Upper lobe of left lung (tissue), 6 donors: ENCODE measurements at regions not wholly inside any gene's neighbourhood (a gene's known extent, or its start where the extent isn't known, plus 50 kb on each side); places are given as distances from the start of the nearest gene placed in this dataset.

Experiments
- ATAC-seq, 2 donors: fragments of 200-7000 bp; cut with Tn5 transposase; one replicate each; pipeline ENCODE4 v1.9.1; 2022; ENCODE audit warnings: mild to moderate bottlenecking in 2 of 2, moderate library complexity in 2 of 2; ENCODE audit not compliant: low FRiP score in 2 of 2
- DNase-seq, 2 donors: peaks; one replicate each; pipeline ENCODE4 v3.0.0-alpha.2; 2019 to 2020
- H3K27ac ChIP-seq, 4 donors: fragments of 200-600 bp; sonication (generic); one replicate each; pipeline ENCODE4 v1.5.1; 2016 to 2019
- H3K27me3 ChIP-seq, 4 donors: fragments of 200-600 bp; sonication (generic); one replicate each; pipeline ENCODE4 v1.5.1; 2017 to 2019
- H3K36me3 ChIP-seq, 4 donors: fragments of 200-600 bp; sonication (generic); one replicate each; pipeline ENCODE4 v1.5.1; 2016 to 2019
- H3K4me1 ChIP-seq, 4 donors: fragments of 200-600 bp; sonication (generic); one replicate each; pipeline ENCODE4 v1.5.1; 2018 to 2019
- H3K4me3 ChIP-seq, 4 donors: fragments of 200-600 bp; sonication (generic); one replicate each; pipeline ENCODE4 v1.5.1; 2017 to 2019; ENCODE audit warnings: mild to moderate bottlenecking in 2 of 4, moderate library complexity in 1 of 4
- H3K9me3 ChIP-seq, 4 donors: fragments of 200-600 bp; sonication (generic); one replicate each; pipeline ENCODE4 v1.5.1; 2018 to 2019
- CTCF ChIP-seq, 6 experiments: fragments of 450-650 bp in 4 of 6; fragments of 200-600 bp in 2 of 6; sonication (generic) in 2 of 6; IDR thresholded peaks; one replicate each; pipeline ENCODE4 v1.5.1; 2016 to 2019; ENCODE audit warnings: antibody characterized with exemption in 6 of 6
- EP300 ChIP-seq, 4 donors: sonication (generic); formaldehyde crosslinking; IDR thresholded peaks; one replicate each; pipeline ENCODE4 v1.5.1; 2017; ENCODE audit warnings: antibody characterized with exemption in 4 of 4, control low read depth in 2 of 4
- POLR2A ChIP-seq, 4 donors: fragments of 450-650 bp; IDR thresholded peaks; one replicate each; pipeline ENCODE4 v1.5.1; 2016 to 2017; ENCODE audit warnings: antibody characterized with exemption in 4 of 4, mild to moderate bottlenecking in 2 of 4
- POLR2AphosphoS5 ChIP-seq, 2 donors: sonication (generic); formaldehyde crosslinking; IDR thresholded peaks; one replicate each; pipeline ENCODE4 v1.5.1; 2017; ENCODE audit warnings: antibody characterized with exemption in 2 of 2
- WGBS, 2 donors: methylation state at CpG; one replicate each; pipeline ENCODE4 v1.1.5; 2017 to 2018; 5-methylcytosine and 5-hydroxymethylcytosine counted together
- donor health status: DM: no; HTN: no; CAD: no; lungs with moderate emphysema.
- donor health status: DM: no; HTN: yes; CAD: no; lungs with severe emphysema.

GRCh38 chr18:46262856-46263255, 158.7 kb downstream of the HAUS1 start:
- no peaks in the 10 kb centered on the region for H3K27me3 ChIP-seq
- ATAC-seq = no peak
- peaks cover 0 to 28% (median 3%) of the 10 kb centered on the region in 4 donors for H3K36me3 ChIP-seq
- peaks cover 8 to 20% (median 12%) of the 10 kb centered on the region in 4 donors for H3K4me1 ChIP-seq
- no peak for DNase-seq
- H3K27ac ChIP-seq = no peak overlapping the region
- H3K9me3 ChIP-seq = no peaks in the 10 kb centered on the region
- WGBS, 2 donors = 78 to 88% methylated on average over 4 of the region's 4 CpGs
- H3K4me3 ChIP-seq = no peak overlapping the region
- TF ChIP-seq CTCF (IDR thresholded peaks at IDR 0.05) = no peak
- no peak for TF ChIP-seq POLR2A (IDR thresholded peaks at IDR 0.05)
- no peak for TF ChIP-seq POLR2AphosphoS5 (IDR thresholded peaks at IDR 0.05)
- no peak for TF ChIP-seq EP300 (IDR thresholded peaks at IDR 0.05)

DNA sequence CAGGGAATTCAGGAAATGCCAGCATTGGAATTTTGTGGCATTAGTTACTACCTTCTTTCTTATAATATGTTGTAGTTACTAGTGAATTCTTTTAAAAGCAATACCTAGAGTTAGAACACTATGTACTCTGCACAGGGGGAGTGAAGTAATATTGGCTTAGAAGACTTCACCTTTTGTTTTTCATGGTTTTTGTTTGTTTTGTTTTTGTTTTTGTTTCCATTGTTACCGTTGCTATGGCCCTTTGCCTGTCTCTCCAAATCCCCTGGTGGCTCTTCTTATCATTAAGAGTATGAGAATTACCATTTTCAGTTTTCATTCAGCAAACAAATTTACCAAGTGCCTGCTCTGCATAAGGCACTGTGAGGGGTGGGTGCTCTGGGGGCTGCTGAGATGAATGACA, 160.1 kb downstream of the HAUS1 start:
- peaks cover 8 to 20% (median 12%) of the 10 kb centered on the region in 4 donors for H3K4me1 ChIP-seq
- no peak overlapping the region for H3K27ac ChIP-seq
- TF ChIP-seq CTCF (IDR thresholded peaks at IDR 0.05) (no peak), POLR2A (IDR thresholded peaks at IDR 0.05) (no peak), POLR2AphosphoS5 (IDR thresholded peaks at IDR 0.05) (no peak), EP300 (IDR thresholded peaks at IDR 0.05) (peak in 1 of 4 donors; percentile 49)
- 57 to 61% methylated on average over 1 of the region's 1 CpG for WGBS, 2 donors
- no peaks in the 10 kb centered on the region for H3K9me3 ChIP-seq
- H3K36me3 ChIP-seq = peaks cover 0 to 31% (median 3%) of the 10 kb centered on the region in 4 donors
- DNase-seq (no peak), ATAC-seq (peak in 1 of 2 donors; percentile 45)
- no peak overlapping the region for H3K4me3 ChIP-seq
- H3K27me3 ChIP-seq = no peaks in the 10 kb centered on the region

GRCh38 chr18:46265196-46266156, 161.3 kb downstream of the HAUS1 start:
- Histone ChIP-seq H3K27me3 (no peaks in the 10 kb centered on the region), H3K36me3 (peaks cover 0 to 31% (median 3%) of the 10 kb centered on the region in 4 donors), H3K4me1 (peaks cover 5 to 20% (median 5%) of the 10 kb centered on the region in 4 donors), H3K27ac (no peak overlapping the region), H3K4me3 (no peak overlapping the region), H3K9me3 (no peaks in the 10 kb centered on the region)
- DNase-seq = no peak
- 93 to 95% methylated on average over 4 of the region's 4 CpGs for WGBS, 2 donors
- TF ChIP-seq POLR2A (IDR thresholded peaks at IDR 0.05) = no peak
- TF ChIP-seq CTCF (IDR thresholded peaks at IDR 0.05) = no peak
- no peak for TF ChIP-seq EP300 (IDR thresholded peaks at IDR 0.05)
- TF ChIP-seq POLR2AphosphoS5 (IDR thresholded peaks at IDR 0.05) = no peak
- ATAC-seq = no peak

DNA sequence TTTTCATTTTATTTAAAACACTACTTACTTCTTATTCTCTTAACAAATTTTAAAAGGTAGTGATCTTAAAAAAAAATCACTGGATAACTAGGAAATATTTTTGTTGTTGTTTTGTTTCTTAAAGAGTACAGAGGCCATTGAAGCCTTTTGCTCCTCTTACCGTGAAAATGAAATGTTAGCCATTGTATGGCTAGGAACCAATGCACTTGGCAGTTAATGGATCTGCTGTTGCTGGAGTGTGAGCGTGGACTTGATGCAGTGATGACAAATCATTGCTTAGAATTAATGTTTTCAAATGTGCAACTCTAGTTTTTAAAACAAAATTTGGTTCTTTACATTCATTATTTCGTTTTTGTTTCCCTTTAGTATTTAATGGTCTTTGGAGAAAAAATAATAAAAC, 162.3 kb downstream of the HAUS1 start:
- Histone ChIP-seq H3K9me3 (no peaks in the 10 kb centered on the region), H3K27me3 (no peaks in the 10 kb centered on the region), H3K36me3 (peaks cover 0 to 31% (median 3%) of the 10 kb centered on the region in 4 donors), H3K4me3 (no peak overlapping the region), H3K27ac (no peak overlapping the region), H3K4me1 (peaks cover 0 to 10% (median 4%) of the 10 kb centered on the region in 4 donors)
- ATAC-seq = no peak
- 93 to 94% methylated on average over 3 of the region's 3 CpGs for WGBS, 2 donors
- DNase-seq = no peak
- TF ChIP-seq CTCF (IDR thresholded peaks at IDR 0.05) (no peak), POLR2AphosphoS5 (IDR thresholded peaks at IDR 0.05) (no peak), POLR2A (IDR thresholded peaks at IDR 0.05) (no peak)
